ENCODE measurements at regions not wholly inside any gene's neighbourhood (a gene's known extent, or its start where the extent isn't known, plus 50 kb on each side); places are given as distances from the start of the nearest gene placed in this dataset.
"Not testable (repeated sequence)": the region's sequence is repeated elsewhere in the genome, so short reads cannot be mapped to it uniquely, and the experiment has no call there.

- no peak overlapping the region for H3K4me3 Mint-ChIP-seq
- peaks cover 17% of the 10 kb centered on the region for H3K9me3 Mint-ChIP-seq
- peaks cover 7% of the 10 kb centered on the region for H3K4me1 Mint-ChIP-seq (ENCODE audit: low read depth)
- H3K36me3 Mint-ChIP-seq (ENCODE audit: low read depth): no peaks in the 10 kb centered on the region
- H3K27ac Mint-ChIP-seq: no peak overlapping the region
- no peaks in the 10 kb centered on the region for H3K27me3 Mint-ChIP-seq (ENCODE audit: low read depth)
Observed at GRCh38 chrX:42414057-42414456, 363.9 kb downstream of the PPP1R2C start.

GRCh38 chrX:42399632-42400024, 378.3 kb downstream of the PPP1R2C start:
- H3K36me3 Mint-ChIP-seq (ENCODE audit: low read depth): peaks cover 1% of the 10 kb centered on the region
- H3K4me1 Mint-ChIP-seq (ENCODE audit: low read depth): peaks cover 15% of the 10 kb centered on the region
- H3K9me3 Mint-ChIP-seq: peaks cover 7% of the 10 kb centered on the region
- peaks cover 3% of the 10 kb centered on the region for H3K27me3 Mint-ChIP-seq (ENCODE audit: low read depth)
- H3K27ac Mint-ChIP-seq: peak overlapping the region; percentile 52
- peak overlapping the region; percentile 42 for H3K4me3 Mint-ChIP-seq

GRCh38 chrX:42398967-42399631, 378.9 kb downstream of the PPP1R2C start:
- peak overlapping the region; percentile 36 for H3K27ac Mint-ChIP-seq
- peak overlapping the region; percentile 42 for H3K4me3 Mint-ChIP-seq
- peaks cover 1% of the 10 kb centered on the region for H3K36me3 Mint-ChIP-seq (ENCODE audit: low read depth)
- H3K4me1 Mint-ChIP-seq (ENCODE audit: low read depth): peaks cover 15% of the 10 kb centered on the region
- no peaks in the 10 kb centered on the region for H3K27me3 Mint-ChIP-seq (ENCODE audit: low read depth)
- H3K9me3 Mint-ChIP-seq: peaks cover 5% of the 10 kb centered on the region

GRCh38 chrX:42396136-42396535, 381.8 kb downstream of the PPP1R2C start:
- Mint-ChIP-seq H3K9me3 (peaks cover 5% of the 10 kb centered on the region), H3K4me3 (no peak overlapping the region), H3K36me3 (ENCODE audit: low read depth) (peaks cover 1% of the 10 kb centered on the region), H3K27ac (no peak overlapping the region), H3K27me3 (ENCODE audit: low read depth) (no peaks in the 10 kb centered on the region), H3K4me1 (ENCODE audit: low read depth) (peaks cover 15% of the 10 kb centered on the region)

- no peak overlapping the region for H3K27ac Mint-ChIP-seq
- H3K4me3 Mint-ChIP-seq: no peak overlapping the region
- peaks cover 1% of the 10 kb centered on the region for H3K36me3 Mint-ChIP-seq (ENCODE audit: low read depth)
- H3K27me3 Mint-ChIP-seq (ENCODE audit: low read depth): peaks cover 6% of the 10 kb centered on the region
- peaks cover 5% of the 10 kb centered on the region for H3K9me3 Mint-ChIP-seq
- H3K4me1 Mint-ChIP-seq (ENCODE audit: low read depth): no peaks in the 10 kb centered on the region
Observed at GRCh38 chrX:42392846-42393245, 385.1 kb downstream of the PPP1R2C start.

- H3K4me3 Mint-ChIP-seq: no peak overlapping the region
- no peak overlapping the region for H3K27ac Mint-ChIP-seq
- peaks cover 5% of the 10 kb centered on the region for H3K4me1 Mint-ChIP-seq (ENCODE audit: low read depth)
- no peaks in the 10 kb centered on the region for H3K9me3 Mint-ChIP-seq
- peaks cover 6% of the 10 kb centered on the region for H3K27me3 Mint-ChIP-seq (ENCODE audit: low read depth)
- H3K36me3 Mint-ChIP-seq (ENCODE audit: low read depth): no peaks in the 10 kb centered on the region
Observed at GRCh38 chrX:42386681-42387080, 391.3 kb downstream of the PPP1R2C start.

- no peaks in the 10 kb centered on the region for H3K9me3 Mint-ChIP-seq
- H3K27me3 Mint-ChIP-seq (ENCODE audit: low read depth): peaks cover 6% of the 10 kb centered on the region
- no peaks in the 10 kb centered on the region for H3K36me3 Mint-ChIP-seq (ENCODE audit: low read depth)
- H3K27ac Mint-ChIP-seq: no peak overlapping the region
- no peak overlapping the region for H3K4me3 Mint-ChIP-seq
- H3K4me1 Mint-ChIP-seq (ENCODE audit: low read depth): peaks cover 5% of the 10 kb centered on the region
Observed at GRCh38 chrX:42385730-42386129, 392.2 kb downstream of the PPP1R2C start.

- Mint-ChIP-seq H3K27ac (no peak overlapping the region), H3K27me3 (ENCODE audit: low read depth) (peaks cover 6% of the 10 kb centered on the region), H3K4me3 (no peak overlapping the region)
Observed at GRCh38 chrX:42384956-42385355, 393.0 kb downstream of the PPP1R2C start.

GRCh38 chrX:42378857-42379256, 399.1 kb downstream of the PPP1R2C start:
- Mint-ChIP-seq H3K36me3 (ENCODE audit: low read depth) (no peaks in the 10 kb centered on the region), H3K27ac (no peak overlapping the region), H3K4me3 (no peak overlapping the region), H3K4me1 (ENCODE audit: low read depth) (no peaks in the 10 kb centered on the region), H3K9me3 (no peaks in the 10 kb centered on the region), H3K27me3 (ENCODE audit: low read depth) (no peaks in the 10 kb centered on the region)

More at GRCh38 chrX:42384956-42385355, 393.0 kb downstream of the PPP1R2C start:
- Mint-ChIP-seq H3K36me3 (ENCODE audit: low read depth) (no peaks in the 10 kb centered on the region), H3K4me1 (ENCODE audit: low read depth) (peaks cover 5% of the 10 kb centered on the region), H3K9me3 (no peaks in the 10 kb centered on the region)

GRCh38 chrX:42375086-42375485, 402.9 kb downstream of the PPP1R2C start:
- Mint-ChIP-seq H3K27ac (no peak overlapping the region), H3K36me3 (ENCODE audit: low read depth) (no peaks in the 10 kb centered on the region), H3K27me3 (ENCODE audit: low read depth) (no peaks in the 10 kb centered on the region), H3K4me3 (no peak overlapping the region), H3K4me1 (ENCODE audit: low read depth) (no peaks in the 10 kb centered on the region), H3K9me3 (no peaks in the 10 kb centered on the region)

- Mint-ChIP-seq H3K4me1 (ENCODE audit: low read depth) (no peaks in the 10 kb centered on the region), H3K4me3 (no peak overlapping the region), H3K36me3 (ENCODE audit: low read depth) (no peaks in the 10 kb centered on the region), H3K27ac (no peak overlapping the region), H3K27me3 (ENCODE audit: low read depth) (no peaks in the 10 kb centered on the region), H3K9me3 (peaks cover 3% of the 10 kb centered on the region)
Observed at GRCh38 chrX:42366181-42366580, 411.8 kb downstream of the PPP1R2C start.

- Mint-ChIP-seq H3K27me3 (ENCODE audit: low read depth) (no peaks in the 10 kb centered on the region), H3K4me1 (ENCODE audit: low read depth) (no peaks in the 10 kb centered on the region), H3K27ac (no peak overlapping the region)
Observed at GRCh38 chrX:42362219-42362618, 415.7 kb downstream of the PPP1R2C start.

GRCh38 chrX:42342981-42343380, 419.6 kb upstream of the CASK start:
- not testable (repeated sequence) for H3K27me3 Mint-ChIP-seq (ENCODE audit: low read depth); H3K36me3 Mint-ChIP-seq (ENCODE audit: low read depth); H3K27ac Mint-ChIP-seq; H3K4me3 Mint-ChIP-seq; H3K4me1 Mint-ChIP-seq (ENCODE audit: low read depth); H3K9me3 Mint-ChIP-seq

More at GRCh38 chrX:42362219-42362618, 415.7 kb downstream of the PPP1R2C start:
- Mint-ChIP-seq H3K9me3 (peaks cover 3% of the 10 kb centered on the region), H3K4me3 (no peak overlapping the region), H3K36me3 (ENCODE audit: low read depth) (no peaks in the 10 kb centered on the region)

Measured in T-helper 1 cell treated with Interleukin-12 subunit alpha and Interleukin-12 subunit beta and Interleukin-4 antibody, amounts not matched to agents 30 μg/mL and 1 μg/mL, for 36 hours (primary cell).